ENCODE measurements at regions not wholly inside any gene's neighbourhood (a gene's known extent, or its start where the extent isn't known, plus 50 kb on each side); places are given as distances from the start of the nearest gene placed in this dataset.
"Not testable (repeated sequence)": the region's sequence is repeated elsewhere in the genome, so short reads cannot be mapped to it uniquely, and the experiment has no call there.

DNA sequence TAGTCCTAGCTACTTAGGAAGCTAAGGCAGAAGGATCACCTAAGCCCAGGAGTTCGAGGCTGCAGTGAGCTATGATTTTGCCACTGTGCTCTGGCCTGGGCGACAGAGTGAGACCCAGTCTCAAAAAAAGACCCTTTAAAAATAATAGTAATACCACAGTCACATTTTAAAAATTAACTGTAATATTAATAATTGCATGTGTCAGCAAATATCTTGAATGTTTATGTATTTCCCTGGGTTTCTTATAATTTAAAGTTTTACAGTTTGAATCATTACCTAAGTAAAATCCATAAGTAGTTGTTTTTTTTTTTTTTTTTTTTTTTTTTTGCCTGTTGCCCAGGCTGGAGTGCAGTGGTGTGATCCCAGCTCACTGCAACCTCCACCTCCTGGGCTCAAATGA is 69.2 kb downstream of the LYZL2 start:
- no peak for DNase-seq (ENCODE audit: extremely low read depth in 1 of 2, low read depth in 1 of 2)

- no peak for DNase-seq (ENCODE audit: extremely low read depth in 1 of 2, low read depth in 1 of 2)
These were observed 70.4 kb downstream of the LYZL2 start for GRCh38 chr10:30559180-30559579.

- DNase-seq (ENCODE audit: extremely low read depth in 1 of 2, low read depth in 1 of 2): no peak
These were observed 71.1 kb downstream of the LYZL2 start for GRCh38 chr10:30558411-30558810.

DNA sequence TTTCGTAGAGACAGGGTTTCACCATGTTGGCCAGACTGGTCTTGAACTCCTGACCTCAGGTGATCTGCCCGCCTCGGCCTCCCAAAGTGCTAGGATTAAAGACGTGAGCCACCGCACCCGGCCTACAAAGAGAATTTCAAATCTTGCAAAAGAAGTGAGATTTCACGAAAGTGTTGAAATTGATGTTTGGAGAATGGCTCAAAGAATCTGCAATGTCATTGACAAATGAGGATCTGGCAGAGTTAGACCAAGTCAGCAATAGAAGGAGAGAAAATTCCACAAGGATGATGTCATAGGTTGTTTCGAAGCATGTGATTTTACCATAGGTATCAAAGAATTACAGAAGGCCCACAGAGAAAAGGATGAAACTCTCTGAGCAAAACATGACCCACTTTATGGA is 71.7 kb downstream of the LYZL2 start:
- no peak for DNase-seq (ENCODE audit: extremely low read depth in 1 of 2, low read depth in 1 of 2)

DNA sequence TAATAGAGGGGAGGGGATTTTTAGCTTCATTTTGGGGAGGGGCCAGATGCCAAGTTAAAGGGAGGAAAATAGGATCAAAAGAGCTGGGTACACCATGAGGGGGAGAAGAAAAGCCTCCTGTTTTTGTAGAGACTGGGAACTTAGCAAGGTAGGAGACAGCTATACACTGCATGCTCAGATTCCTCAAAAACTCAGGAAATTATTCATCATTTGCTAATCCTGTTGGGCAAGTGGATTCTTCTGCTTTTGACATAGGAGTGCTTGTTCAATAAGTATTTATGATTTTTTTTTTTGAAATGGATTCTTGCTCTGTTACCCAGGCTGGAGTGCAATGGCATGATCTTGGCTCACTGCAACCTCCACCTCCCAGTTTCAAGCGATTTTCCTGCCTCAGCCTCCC is 73.4 kb downstream of the LYZL2 start:
- no peak for DNase-seq (ENCODE audit: extremely low read depth in 1 of 2, low read depth in 1 of 2)

GRCh38 chr10:30555465-30555864 is 74.1 kb downstream of the LYZL2 start:
- no peak for DNase-seq (ENCODE audit: extremely low read depth in 1 of 2, low read depth in 1 of 2)

DNA sequence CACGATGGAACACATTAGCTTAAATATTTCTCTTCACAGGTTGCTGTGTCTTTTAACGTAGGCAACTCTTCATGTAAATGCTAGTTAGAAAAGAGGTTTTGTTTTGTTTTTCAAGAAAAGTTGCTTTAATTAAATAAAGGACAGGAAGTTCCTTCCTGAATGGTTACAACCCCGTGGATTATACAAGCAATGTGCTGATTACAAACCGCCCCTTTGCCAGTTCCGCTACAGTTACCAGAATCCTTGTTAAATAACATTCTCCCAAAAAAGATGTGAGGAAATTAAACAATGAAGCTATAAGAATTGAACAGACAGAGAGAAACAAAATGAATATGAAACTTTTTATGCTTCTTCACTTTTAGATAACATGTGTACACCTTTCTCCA is 75.1 kb downstream of the LYZL2 start:
- DNase-seq (ENCODE audit: extremely low read depth in 1 of 2, low read depth in 1 of 2): no peak

- no peak for DNase-seq (ENCODE audit: extremely low read depth in 1 of 2, low read depth in 1 of 2)
These were observed 75.7 kb downstream of the LYZL2 start for GRCh38 chr10:30553626-30554439.

DNA sequence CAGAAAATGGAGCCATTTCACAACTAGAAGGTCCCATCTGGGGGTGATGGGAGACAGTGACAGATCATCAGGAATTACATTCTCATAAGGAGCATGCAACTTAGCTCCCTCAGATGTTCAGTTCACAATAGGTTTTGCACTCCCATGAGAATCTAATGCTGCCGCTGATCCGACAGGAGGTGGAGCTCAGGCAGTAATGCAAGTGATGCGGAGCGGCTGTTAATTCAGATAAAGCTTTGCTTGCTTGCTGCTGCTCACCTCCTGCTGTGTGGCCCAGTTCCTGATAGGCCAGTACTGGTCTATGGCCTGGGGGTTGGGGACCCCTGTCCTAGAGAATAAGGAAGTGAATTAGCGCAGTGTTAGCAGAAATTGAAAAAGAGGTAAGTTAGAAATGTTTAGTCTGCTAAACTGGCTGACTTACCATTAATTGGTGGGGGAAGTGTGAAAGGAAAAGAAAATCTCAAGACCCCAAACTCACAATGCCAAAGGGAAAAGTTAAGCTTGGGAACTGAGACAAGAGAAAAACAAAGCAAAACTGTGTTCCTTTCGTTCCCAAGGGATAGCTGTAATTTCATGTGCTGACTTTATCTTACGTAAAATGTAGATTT is 76.4 kb downstream of the LYZL2 start:
- DNase-seq (ENCODE audit: extremely low read depth in 1 of 2, low read depth in 1 of 2): no peak

DNA sequence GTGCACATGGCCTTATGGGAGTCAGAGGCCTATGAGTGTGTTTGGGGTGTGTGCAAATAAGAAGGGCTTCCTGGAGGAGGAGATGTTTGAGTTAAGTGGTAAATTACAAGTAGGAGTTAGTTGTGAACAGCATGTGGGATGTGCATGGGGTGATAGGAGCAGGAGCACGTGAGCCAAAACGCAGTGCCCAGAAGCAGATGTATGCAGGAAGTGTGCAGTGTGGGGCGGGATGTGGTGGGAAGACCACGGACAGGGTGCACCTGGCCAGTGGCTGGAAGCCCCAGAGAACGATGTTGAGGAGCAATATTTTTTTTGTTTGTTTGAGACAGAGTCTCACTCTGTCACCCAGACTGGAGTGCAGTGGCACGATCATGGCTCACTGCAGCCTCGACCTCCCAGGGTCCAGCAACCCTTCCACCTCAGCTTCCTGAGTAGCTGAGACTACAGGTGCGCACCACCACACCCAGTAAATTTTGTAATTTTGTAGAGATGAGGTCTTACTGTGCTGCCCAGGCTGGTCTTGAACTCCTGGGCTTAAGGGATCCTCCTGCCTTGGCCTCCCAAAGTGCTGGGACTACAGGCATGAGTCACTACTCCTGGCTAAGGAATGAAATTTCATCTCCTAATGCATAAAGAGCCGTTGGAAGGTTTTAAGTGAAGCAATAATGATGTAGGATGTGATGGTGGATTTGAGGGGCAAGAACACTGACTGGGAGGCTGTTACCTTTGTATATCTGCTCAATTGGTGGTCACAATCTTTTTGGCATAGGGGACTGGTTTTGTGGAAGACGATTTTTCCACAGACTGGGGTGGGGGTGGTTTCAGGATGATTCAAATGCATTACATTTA is 78.4 kb downstream of the LYZL2 start:
- no peak for DNase-seq (ENCODE audit: extremely low read depth in 1 of 2, low read depth in 1 of 2)

- not testable (repeated sequence) for DNase-seq (ENCODE audit: extremely low read depth in 1 of 2, low read depth in 1 of 2)
These were observed 80.3 kb downstream of the LYZL2 start for GRCh38 chr10:30549134-30549687.

- DNase-seq (ENCODE audit: extremely low read depth in 1 of 2, low read depth in 1 of 2): no peak
These were observed 83.0 kb downstream of the LYZL2 start for GRCh38 chr10:30546511-30546910.

- no peak for DNase-seq (ENCODE audit: extremely low read depth in 1 of 2, low read depth in 1 of 2)
These were observed 86.7 kb downstream of the LYZL2 start for GRCh38 chr10:30542895-30543288.

DNA sequence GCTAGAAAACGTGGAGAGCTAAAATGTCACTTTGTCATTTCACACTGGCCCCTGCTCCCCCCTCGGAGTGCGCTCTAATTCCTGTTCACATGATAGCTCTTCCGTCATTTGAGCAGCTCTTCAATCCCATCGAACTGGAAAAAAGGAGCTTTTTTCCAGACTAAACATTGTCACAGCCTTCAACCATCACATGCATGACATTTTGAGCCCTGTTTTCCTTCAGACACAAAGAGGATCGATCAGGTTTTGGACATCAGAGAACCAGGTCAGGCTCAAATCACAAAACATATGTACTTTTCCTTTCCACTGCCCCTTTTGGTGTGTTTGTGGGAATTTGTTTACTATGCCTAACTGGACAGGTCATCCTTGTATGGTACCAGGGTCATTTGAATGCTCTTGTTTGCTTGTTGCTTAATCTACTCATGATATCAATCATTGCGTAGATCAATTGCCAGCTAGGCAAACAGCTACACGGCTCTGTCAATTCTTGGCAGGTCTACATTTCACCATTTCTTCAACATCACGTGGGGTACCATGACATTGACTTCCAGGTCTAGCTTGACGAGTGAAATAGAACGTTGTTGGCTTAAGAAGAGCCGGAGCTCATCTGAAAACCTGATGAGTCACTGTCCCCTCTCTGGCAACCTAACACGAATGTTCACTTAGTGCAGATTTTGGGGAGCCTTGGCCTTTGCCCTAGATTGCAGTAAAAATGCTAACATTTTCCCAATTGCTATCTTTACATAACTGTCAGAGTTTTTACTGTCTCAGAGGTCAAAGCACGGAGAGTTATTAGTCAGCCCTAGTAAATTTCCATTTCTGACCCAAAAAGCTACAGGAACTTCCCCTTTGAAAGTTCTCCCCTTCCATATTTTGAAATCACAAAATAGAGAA is 87.3 kb downstream of the LYZL2 start:
- DNase-seq (ENCODE audit: extremely low read depth in 1 of 2, low read depth in 1 of 2): no peak

DNA sequence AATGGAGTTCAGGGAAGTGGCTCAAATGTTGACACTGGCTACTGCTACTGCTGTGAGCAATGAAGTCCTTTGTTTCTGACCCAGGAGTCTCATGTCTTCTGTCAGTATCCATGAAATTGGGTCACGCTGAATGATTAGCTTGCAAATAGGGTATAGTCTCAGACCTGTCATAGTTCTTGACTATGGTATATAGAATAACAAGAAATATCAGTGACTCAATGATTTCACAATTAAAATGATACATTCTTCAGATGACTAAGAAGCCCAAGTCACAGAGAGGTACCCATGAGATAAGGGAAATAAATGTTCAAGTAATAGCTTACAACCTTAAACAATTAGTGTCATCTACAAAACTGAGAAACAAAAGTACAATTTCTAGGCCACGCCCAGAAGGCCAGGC is 89.3 kb downstream of the LYZL2 start:
- no peak for DNase-seq (ENCODE audit: extremely low read depth in 1 of 2, low read depth in 1 of 2)

- DNase-seq (ENCODE audit: extremely low read depth in 1 of 2, low read depth in 1 of 2): no peak
These were observed 91.5 kb downstream of the LYZL2 start for GRCh38 chr10:30538086-30538485.

DNA sequence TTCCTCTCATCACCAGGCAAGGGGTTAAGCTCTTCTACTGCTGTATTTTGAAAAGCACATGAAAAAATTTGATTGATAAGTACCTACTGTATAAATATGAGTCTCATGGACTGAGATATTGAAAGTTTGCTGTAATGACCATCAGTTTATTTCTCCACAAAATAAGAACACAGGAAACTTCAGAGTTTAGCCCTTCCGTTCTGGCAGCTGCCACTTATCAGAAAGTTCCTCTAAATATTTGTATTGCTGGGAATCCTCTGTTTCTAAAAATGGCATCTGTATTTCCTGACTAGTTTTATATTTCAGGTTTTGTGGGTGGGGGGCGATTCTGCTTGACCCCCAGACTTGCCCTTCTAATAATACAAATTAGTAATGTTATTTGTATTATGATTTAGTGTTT is 92.0 kb downstream of the LYZL2 start:
- no peak for DNase-seq (ENCODE audit: extremely low read depth in 1 of 2, low read depth in 1 of 2)

DNA sequence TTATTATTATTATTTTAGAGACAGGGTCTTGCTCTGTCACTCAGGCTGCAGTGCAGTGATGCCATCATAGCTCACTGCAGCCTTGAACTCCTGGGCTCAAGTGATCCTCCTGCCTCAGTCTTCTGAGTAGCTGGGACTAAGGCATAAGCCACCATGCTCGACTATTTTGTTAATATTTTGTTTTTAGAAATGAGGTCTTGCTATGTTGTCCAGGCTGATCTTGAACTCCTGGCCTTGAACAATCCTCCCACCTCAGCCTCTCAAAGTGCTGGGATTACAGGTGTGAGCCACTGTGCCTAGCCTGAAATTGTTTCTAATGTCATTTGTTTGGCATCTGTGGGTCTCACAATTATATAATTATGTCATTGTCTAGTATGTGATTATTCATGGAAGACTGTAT is 92.4 kb downstream of the LYZL2 start:
- DNase-seq (ENCODE audit: extremely low read depth in 1 of 2, low read depth in 1 of 2): not testable (repeated sequence)

- no peak for DNase-seq (ENCODE audit: extremely low read depth in 1 of 2, low read depth in 1 of 2)
These were observed 93.0 kb downstream of the LYZL2 start for GRCh38 chr10:30536578-30536977.

DNA sequence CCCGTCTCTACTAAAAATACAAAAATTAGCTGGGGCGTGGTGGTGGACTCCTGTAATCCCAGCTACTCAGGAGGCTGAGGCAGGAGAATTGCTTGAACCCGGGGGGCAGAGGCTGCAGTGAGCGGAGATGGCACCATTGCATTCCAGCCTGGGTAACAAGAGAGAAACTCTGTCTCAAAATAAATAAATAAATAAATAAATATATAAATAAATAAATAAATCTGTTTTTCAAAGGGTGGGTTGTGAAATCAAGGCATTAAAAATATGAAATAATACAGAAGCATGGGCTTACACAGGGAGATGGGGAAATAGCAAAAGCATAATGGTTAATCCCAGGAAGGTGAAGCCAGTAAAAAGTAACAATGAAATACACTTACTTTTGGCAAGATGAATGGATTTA is 93.9 kb downstream of the LYZL2 start:
- no peak for DNase-seq (ENCODE audit: extremely low read depth in 1 of 2, low read depth in 1 of 2)

Data from activated CD8-positive, alpha-beta memory T cell treated with anti-CD3 and anti-CD28 coated beads for 1 hour (primary cell).